NCI-H2196 (cell line): ENCODE measurements at regions not wholly inside any gene's neighbourhood (a gene's known extent, or its start where the extent isn't known, plus 50 kb on each side); places are given as distances from the start of the nearest gene placed in this dataset.

Experiments
- DNase-seq: peaks from one replicate; lab custom pipeline; 2025; ENCODE audit not compliant: unreplicated experiment; lab: John Stamatoyannopoulos, UW

- no peak for DNase-seq
These were observed 52.8 kb upstream of the CADM1 start for GRCh38 chr11:115556984-115557383.

- DNase-seq: no peak
These were observed 51.3 kb upstream of the CADM1 start for GRCh38 chr11:115555336-115556090.
